Panc1 (cell line): ENCODE measurements at regions not wholly inside any gene's neighbourhood (a gene's known extent, or its start where the extent isn't known, plus 50 kb on each side); places are given as distances from the start of the nearest gene placed in this dataset.

Experiments
- ATAC-seq: fragments of 200-7000 bp; cut with Tn5 transposase; 2 replicates; pipeline ENCODE4 v1.9.1; 2020; ENCODE audit warnings: mild to moderate bottlenecking, moderate library complexity
- BruUV-seq: library from RNA; stranded (reverse); fragments of 400-500 nt; replicated peaks from 2 replicates; lab custom pipeline; 2021; lab: Mats Ljungman, UMichigan
- CTCF ChIA-PET: fragments of 300-600 bp; sonication (Branson Sonifier 250); formaldehyde crosslinking; loops from one replicate; lab custom pipeline; 2022; ENCODE audit warnings: antibody characterized with exemption; lab: Charles Lee
- POLR2A ChIA-PET: fragments of 300-600 bp; sonication (Branson Sonifier 250); formaldehyde crosslinking; loops from one replicate; lab custom pipeline; 2022; ENCODE audit warnings: antibody characterized with exemption; lab: Charles Lee
- DNase-seq: peaks from one replicate; pipeline ENCODE4 v3.0.0-alpha.2; 2010; ENCODE audit warnings: low read depth, low spot score
- H3K27ac ChIP-seq: 2 replicates; pipeline ENCODE4 v1.5.1; 2011; ENCODE audit warnings: mild to moderate bottlenecking, low read length, inconsistent platforms
- H3K27me3 ChIP-seq: fragments of 200-500 bp; sonication (Bioruptor generic); 2 replicates; pipeline ENCODE4 v1.6.0; 2014; ENCODE audit warnings: low read length, inconsistent platforms; ENCODE audit not compliant: control insufficient read depth, insufficient read depth
- H3K36me3 ChIP-seq: fragments of 200-500 bp; sonication (Bioruptor generic); 2 replicates; pipeline ENCODE4 v1.5.1; 2014; ENCODE audit warnings: inconsistent platforms, mild to moderate bottlenecking, low read length, moderate library complexity; ENCODE audit not compliant: control insufficient read depth, insufficient read depth
- H3K4me1 ChIP-seq: 2 replicates; pipeline ENCODE4 v1.5.1; 2011; ENCODE audit warnings: inconsistent platforms, mild to moderate bottlenecking, low read length, moderate library complexity; ENCODE audit not compliant: control insufficient read depth, insufficient read depth
- H3K4me3 ChIP-seq, 2 experiments: 2 replicates each; pipeline ENCODE4 v1.5.1; 2011 to 2012; ENCODE audit warnings: low read depth in 2 of 2, low read length in 2 of 2, mild to moderate bottlenecking in 2 of 2, inconsistent platforms in 1 of 2, moderate library complexity in 1 of 2
- H3K9me3 ChIP-seq: fragments of 200-500 bp; sonication (Bioruptor generic); 2 replicates; pipeline ENCODE4 v1.5.1; 2014; ENCODE audit warnings: low read depth, mild to moderate bottlenecking, inconsistent platforms, low read length, moderate library complexity; ENCODE audit not compliant: control insufficient read depth, insufficient read depth
- POLR2AphosphoS5 ChIP-seq: IDR thresholded peaks from 2 replicates; pipeline ENCODE4 v1.6.1; 2012; ENCODE audit warnings: mild to moderate bottlenecking, low read depth, low read length, moderate library complexity
- SIN3A ChIP-seq: IDR thresholded peaks from 2 replicates; pipeline ENCODE4 v1.6.1; 2012; ENCODE audit warnings: low read depth, mild to moderate bottlenecking, low read length, moderate library complexity, borderline replicate concordance; ENCODE audit not compliant: insufficient read depth
- TCF7L2 ChIP-seq: IDR thresholded peaks from 2 replicates; pipeline ENCODE4 v1.6.1; 2011; ENCODE audit warnings: mild to moderate bottlenecking, low read depth, low read length, inconsistent platforms
- in situ Hi-C: cut with HindIII; loops from 2 replicates; pipeline ENCODE4 v1.10.0; 2016; ENCODE audit warnings: low sequenced_read_pairs, low pct_unique_long_range_greater_than_20kb
- intact Hi-C: fragments of 100-400 bp; cut with micrococcal nuclease; formaldehyde crosslinking; loops from one replicate; pipeline ENCODE4 v1.10.0; 2022; ENCODE audit not compliant: unreplicated experiment
- TF ChIP-seq, protein P1 (sequence below): fragments of 450-650 bp; IDR thresholded peaks from 2 replicates; pipeline ENCODE4 v1.5.1; 2017; ENCODE audit warnings: mild to moderate bottlenecking
- TF ChIP-seq, protein P2 (sequence below), 2 experiments: IDR thresholded peaks; 2 replicates each; pipeline ENCODE4 v1.6.1; 2011 to 2012; ENCODE audit warnings: low read depth in 2 of 2, control low read depth in 1 of 2, low read length in 1 of 2, mild to moderate bottlenecking in 1 of 2, moderate library complexity in 1 of 2; ENCODE audit not compliant: insufficient read depth in 1 of 2

DNA sequence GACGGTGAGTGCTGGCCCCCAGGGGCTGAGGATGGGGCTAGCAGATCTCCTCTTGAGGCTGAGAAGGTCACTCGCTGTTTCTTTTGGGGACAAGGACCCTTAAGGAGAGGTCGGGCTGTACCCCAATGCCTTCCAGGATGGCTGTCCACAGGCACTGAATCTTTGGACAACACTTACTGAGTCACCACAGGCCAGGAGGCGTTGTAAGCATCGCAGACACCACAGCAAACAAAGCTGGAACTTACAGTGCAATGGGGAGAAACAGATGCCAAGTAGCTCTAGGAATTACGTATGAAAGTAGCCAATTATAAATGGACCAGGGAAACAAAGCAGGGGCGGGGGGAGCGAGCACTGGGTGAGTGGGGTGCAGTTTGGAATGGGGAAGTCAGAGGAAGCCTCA lies 219.8 kb downstream of the GLI2 start:
- Histone ChIP-seq H3K9me3 (no peaks in the 10 kb centered on the region), H3K36me3 (no peaks in the 10 kb centered on the region), H3K27me3 (no peaks in the 10 kb centered on the region), H3K4me1 (no peaks in the 10 kb centered on the region), H3K27ac (no peak overlapping the region), H3K4me3 (no peak overlapping the region)
- ChIA-PET CTCF (interaction anchor here (0.6 kb wide), 1 partner anchor 99 kb away, joined by 3 read pairs; no protein-coding TSS in a partner anchor), POLR2A (no interaction called here)
- DNase-seq = no peak
- TF ChIP-seq, protein P1, sequence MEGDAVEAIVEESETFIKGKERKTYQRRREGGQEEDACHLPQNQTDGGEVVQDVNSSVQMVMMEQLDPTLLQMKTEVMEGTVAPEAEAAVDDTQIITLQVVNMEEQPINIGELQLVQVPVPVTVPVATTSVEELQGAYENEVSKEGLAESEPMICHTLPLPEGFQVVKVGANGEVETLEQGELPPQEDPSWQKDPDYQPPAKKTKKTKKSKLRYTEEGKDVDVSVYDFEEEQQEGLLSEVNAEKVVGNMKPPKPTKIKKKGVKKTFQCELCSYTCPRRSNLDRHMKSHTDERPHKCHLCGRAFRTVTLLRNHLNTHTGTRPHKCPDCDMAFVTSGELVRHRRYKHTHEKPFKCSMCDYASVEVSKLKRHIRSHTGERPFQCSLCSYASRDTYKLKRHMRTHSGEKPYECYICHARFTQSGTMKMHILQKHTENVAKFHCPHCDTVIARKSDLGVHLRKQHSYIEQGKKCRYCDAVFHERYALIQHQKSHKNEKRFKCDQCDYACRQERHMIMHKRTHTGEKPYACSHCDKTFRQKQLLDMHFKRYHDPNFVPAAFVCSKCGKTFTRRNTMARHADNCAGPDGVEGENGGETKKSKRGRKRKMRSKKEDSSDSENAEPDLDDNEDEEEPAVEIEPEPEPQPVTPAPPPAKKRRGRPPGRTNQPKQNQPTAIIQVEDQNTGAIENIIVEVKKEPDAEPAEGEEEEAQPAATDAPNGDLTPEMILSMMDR = no peak
- TF ChIP-seq POLR2AphosphoS5 = no peak
- no peak for TF ChIP-seq SIN3A
- TF ChIP-seq TCF7L2 = no peak
- TF ChIP-seq, protein P2, sequence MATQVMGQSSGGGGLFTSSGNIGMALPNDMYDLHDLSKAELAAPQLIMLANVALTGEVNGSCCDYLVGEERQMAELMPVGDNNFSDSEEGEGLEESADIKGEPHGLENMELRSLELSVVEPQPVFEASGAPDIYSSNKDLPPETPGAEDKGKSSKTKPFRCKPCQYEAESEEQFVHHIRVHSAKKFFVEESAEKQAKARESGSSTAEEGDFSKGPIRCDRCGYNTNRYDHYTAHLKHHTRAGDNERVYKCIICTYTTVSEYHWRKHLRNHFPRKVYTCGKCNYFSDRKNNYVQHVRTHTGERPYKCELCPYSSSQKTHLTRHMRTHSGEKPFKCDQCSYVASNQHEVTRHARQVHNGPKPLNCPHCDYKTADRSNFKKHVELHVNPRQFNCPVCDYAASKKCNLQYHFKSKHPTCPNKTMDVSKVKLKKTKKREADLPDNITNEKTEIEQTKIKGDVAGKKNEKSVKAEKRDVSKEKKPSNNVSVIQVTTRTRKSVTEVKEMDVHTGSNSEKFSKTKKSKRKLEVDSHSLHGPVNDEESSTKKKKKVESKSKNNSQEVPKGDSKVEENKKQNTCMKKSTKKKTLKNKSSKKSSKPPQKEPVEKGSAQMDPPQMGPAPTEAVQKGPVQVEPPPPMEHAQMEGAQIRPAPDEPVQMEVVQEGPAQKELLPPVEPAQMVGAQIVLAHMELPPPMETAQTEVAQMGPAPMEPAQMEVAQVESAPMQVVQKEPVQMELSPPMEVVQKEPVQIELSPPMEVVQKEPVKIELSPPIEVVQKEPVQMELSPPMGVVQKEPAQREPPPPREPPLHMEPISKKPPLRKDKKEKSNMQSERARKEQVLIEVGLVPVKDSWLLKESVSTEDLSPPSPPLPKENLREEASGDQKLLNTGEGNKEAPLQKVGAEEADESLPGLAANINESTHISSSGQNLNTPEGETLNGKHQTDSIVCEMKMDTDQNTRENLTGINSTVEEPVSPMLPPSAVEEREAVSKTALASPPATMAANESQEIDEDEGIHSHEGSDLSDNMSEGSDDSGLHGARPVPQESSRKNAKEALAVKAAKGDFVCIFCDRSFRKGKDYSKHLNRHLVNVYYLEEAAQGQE (IDR thresholded peaks at IDR 0.05; ENCODE audit: insufficient read depth in 1 of 2, low read depth in 2 of 2, low read length in 1 of 2) = no peak
- ATAC-seq = no peak
- no TSS peak for BruUV-seq
- in situ Hi-C loops = no loop called here
- intact Hi-C loops = no loop called here

DNA sequence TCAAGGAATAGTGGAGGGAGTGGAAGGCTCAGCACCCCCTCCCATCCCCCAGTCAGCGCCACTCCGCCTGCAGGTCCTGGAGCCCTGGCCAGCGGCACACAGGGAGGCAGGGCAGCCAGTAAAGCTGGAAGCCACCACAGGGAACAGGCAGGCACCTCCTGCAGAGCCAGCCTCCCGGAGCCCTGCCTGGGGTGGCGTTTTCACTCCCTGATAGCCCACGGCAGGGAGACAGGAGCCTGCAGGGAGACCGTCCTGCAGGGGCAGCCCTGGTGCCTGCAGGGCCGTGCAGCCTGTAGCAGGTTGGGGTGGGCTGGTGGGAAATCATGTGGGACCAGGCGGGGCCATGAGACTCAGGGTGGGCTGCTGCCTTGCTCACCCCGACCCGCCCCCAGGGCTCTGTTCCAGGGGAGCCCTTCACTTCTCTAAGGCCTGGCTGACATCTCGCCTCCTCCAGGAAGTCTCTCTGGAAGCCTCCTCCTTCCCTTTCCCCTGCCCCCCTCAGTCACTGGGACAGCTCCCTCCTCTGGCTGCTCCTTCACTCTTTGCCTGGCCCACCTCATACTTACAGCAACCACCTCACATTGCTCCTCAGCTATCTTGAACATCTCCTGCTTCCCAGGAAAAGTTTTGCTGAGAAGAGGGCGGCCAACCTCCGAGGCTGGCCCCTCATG lies 221.0 kb downstream of the GLI2 start:
- DNase-seq (no peak), ATAC-seq (no peak)
- in situ Hi-C loops = no loop called here
- TF ChIP-seq POLR2AphosphoS5 (no peak), TCF7L2 (no peak), SIN3A (no peak)
- TF ChIP-seq, protein P1 = no peak
- TF ChIP-seq, protein P2 (IDR thresholded peaks at IDR 0.05; ENCODE audit: insufficient read depth in 1 of 2, low read depth in 2 of 2, low read length in 1 of 2) = no peak
- ChIA-PET CTCF (no interaction called here), POLR2A (no interaction called here)
- no TSS peak for BruUV-seq
- H3K4me1 ChIP-seq = no peaks in the 10 kb centered on the region
- intact Hi-C loops = no loop called here
- H3K36me3 ChIP-seq = no peaks in the 10 kb centered on the region
- no peaks in the 10 kb centered on the region for H3K9me3 ChIP-seq
- no peaks in the 10 kb centered on the region for H3K27me3 ChIP-seq
- H3K4me3 ChIP-seq = no peak overlapping the region
- no peak overlapping the region for H3K27ac ChIP-seq
